ENCODE measurements at regions not wholly inside any gene's neighbourhood (a gene's known extent, or its start where the extent isn't known, plus 50 kb on each side); places are given as distances from the start of the nearest gene placed in this dataset.

- no peaks in the 10 kb centered on the region for H3F3A ChIP-seq (ENCODE audit: insufficient read depth, low read length)
- H3K9ac ChIP-seq (ENCODE audit: low read length): no peak overlapping the region
- H3K9me2 ChIP-seq (ENCODE audit: low read depth, low read length): no peaks in the 10 kb centered on the region
- no peak overlapping the region for H3K4me2 ChIP-seq (ENCODE audit: low read length)
- no peaks in the 10 kb centered on the region for H4K20me1 ChIP-seq (ENCODE audit: insufficient read depth, low read length)
- no peaks in the 10 kb centered on the region for H3K4me1 ChIP-seq (ENCODE audit: insufficient read depth, low read length, severe bottlenecking)
- no peak for TF ChIP-seq CTCF (IDR thresholded peaks at IDR 0.05; ENCODE audit: low read length)
- TF ChIP-seq EZH2 (IDR thresholded peaks at IDR 0.05; ENCODE audit: borderline replicate concordance, low read length): no peak
- no peaks in the 10 kb centered on the region for H3K79me2 ChIP-seq (ENCODE audit: insufficient read depth, low read length)
- H3K9me3 ChIP-seq (ENCODE audit: low read length): no peaks in the 10 kb centered on the region
- H3K4me3 ChIP-seq (ENCODE audit: low read depth, low read length, poor library complexity, severe bottlenecking): no peak overlapping the region
- no peak overlapping the region for H2AFZ ChIP-seq (ENCODE audit: low read length)
- no peaks in the 10 kb centered on the region for H3K36me3 ChIP-seq (ENCODE audit: insufficient read depth, low read length)
- H3K27me3 ChIP-seq (ENCODE audit: insufficient read depth, low read length): no peaks in the 10 kb centered on the region
- H3K27ac ChIP-seq (ENCODE audit: low read depth, low read length, poor library complexity, severe bottlenecking): no peak overlapping the region
Observed at GRCh38 chr12:93292213-93292612, 85.5 kb upstream of the NUDT4 start.

DNA sequence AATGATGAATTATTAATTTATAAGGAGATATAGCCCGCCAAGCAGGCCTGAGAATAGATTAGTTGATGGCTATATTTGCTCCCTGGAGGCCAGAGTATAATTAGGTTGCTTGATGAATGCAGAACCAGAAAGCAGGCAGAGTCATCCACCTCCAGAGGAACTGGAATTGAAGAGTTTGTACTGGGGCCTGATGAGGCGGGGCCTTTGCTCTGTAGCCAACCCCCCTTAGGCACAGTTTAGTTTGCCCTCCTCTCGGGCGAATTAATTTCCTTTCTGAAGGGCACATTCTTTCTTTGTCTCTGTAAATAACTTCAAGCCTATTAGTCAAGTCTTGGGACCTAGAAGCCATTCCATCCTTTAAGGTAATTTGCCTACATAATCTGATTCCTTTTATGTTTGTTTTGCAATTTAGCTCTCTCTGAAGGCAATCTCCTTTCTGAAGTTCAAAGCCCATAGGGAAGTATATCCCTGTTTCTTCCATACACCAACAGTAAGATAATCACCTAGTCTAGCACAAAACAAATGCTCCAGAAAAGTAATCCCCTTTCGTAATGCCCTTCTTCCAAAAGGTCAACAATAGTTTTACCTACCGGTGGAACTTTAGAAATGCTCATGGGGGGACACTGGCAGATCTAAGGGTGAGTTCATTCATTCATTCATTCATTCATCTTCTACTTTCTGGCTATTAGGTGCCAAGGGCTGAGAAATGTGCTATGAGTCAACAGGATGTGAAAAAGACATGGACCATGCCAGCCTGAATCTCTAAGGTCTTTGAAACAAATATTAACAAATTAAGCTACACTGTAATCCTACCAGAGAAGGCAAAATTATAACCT, 84.8 kb upstream of the NUDT4 start:
- H3K4me3 ChIP-seq (ENCODE audit: low read depth, low read length, poor library complexity, severe bottlenecking): no peak overlapping the region
- H3K79me2 ChIP-seq (ENCODE audit: insufficient read depth, low read length): no peaks in the 10 kb centered on the region
- H3K27ac ChIP-seq (ENCODE audit: low read depth, low read length, poor library complexity, severe bottlenecking): no peak overlapping the region
- H3K27me3 ChIP-seq (ENCODE audit: insufficient read depth, low read length): no peaks in the 10 kb centered on the region
- H3K9me3 ChIP-seq (ENCODE audit: low read length): no peaks in the 10 kb centered on the region
- no peaks in the 10 kb centered on the region for H3K36me3 ChIP-seq (ENCODE audit: insufficient read depth, low read length)
- no peak for TF ChIP-seq CTCF (IDR thresholded peaks at IDR 0.05; ENCODE audit: low read length)
- TF ChIP-seq EZH2 (IDR thresholded peaks at IDR 0.05; ENCODE audit: borderline replicate concordance, low read length): no peak
- H3K9me2 ChIP-seq (ENCODE audit: low read depth, low read length): no peaks in the 10 kb centered on the region
- no peak overlapping the region for H2AFZ ChIP-seq (ENCODE audit: low read length)
- H4K20me1 ChIP-seq (ENCODE audit: insufficient read depth, low read length): no peaks in the 10 kb centered on the region
- no peak overlapping the region for H3K9ac ChIP-seq (ENCODE audit: low read length)
- H3K4me2 ChIP-seq (ENCODE audit: low read length): no peak overlapping the region
- no peaks in the 10 kb centered on the region for H3F3A ChIP-seq (ENCODE audit: insufficient read depth, low read length)
- H3K4me1 ChIP-seq (ENCODE audit: insufficient read depth, low read length, severe bottlenecking): no peaks in the 10 kb centered on the region

DNA sequence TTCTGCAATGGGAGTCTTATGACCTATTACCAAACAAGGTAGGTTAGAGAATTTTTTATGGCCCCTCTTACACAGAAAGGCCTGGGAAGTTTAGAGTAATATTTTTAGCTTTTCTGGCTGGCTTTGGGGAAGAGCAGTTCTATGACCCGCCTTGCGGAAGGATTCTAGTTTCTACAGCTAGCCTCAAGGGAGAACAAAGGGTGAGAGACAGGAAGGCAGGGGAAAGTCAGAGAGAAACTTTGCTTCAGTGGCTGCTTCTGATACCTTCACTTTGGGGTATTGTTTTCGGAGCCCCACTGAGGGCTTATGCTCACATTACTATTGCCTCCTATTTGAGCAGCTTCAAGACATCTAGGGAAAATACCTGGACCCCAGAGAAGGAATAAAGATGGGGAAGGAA, 80.7 kb upstream of the NUDT4 start:
- H3K4me2 ChIP-seq (ENCODE audit: low read length): no peak overlapping the region
- no peak for TF ChIP-seq EZH2 (IDR thresholded peaks at IDR 0.05; ENCODE audit: borderline replicate concordance, low read length)
- H3K36me3 ChIP-seq (ENCODE audit: insufficient read depth, low read length): no peaks in the 10 kb centered on the region
- no peak overlapping the region for H3K4me3 ChIP-seq (ENCODE audit: low read depth, low read length, poor library complexity, severe bottlenecking)
- no peak overlapping the region for H3K9ac ChIP-seq (ENCODE audit: low read length)
- no peaks in the 10 kb centered on the region for H4K20me1 ChIP-seq (ENCODE audit: insufficient read depth, low read length)
- H3K9me2 ChIP-seq (ENCODE audit: low read depth, low read length): no peaks in the 10 kb centered on the region
- H2AFZ ChIP-seq (ENCODE audit: low read length): no peak overlapping the region
- no peaks in the 10 kb centered on the region for H3K27me3 ChIP-seq (ENCODE audit: insufficient read depth, low read length)
- H3K4me1 ChIP-seq (ENCODE audit: insufficient read depth, low read length, severe bottlenecking): no peaks in the 10 kb centered on the region
- H3K27ac ChIP-seq (ENCODE audit: low read depth, low read length, poor library complexity, severe bottlenecking): no peak overlapping the region
- H3K9me3 ChIP-seq (ENCODE audit: low read length): no peaks in the 10 kb centered on the region
- H3F3A ChIP-seq (ENCODE audit: insufficient read depth, low read length): no peaks in the 10 kb centered on the region
- no peaks in the 10 kb centered on the region for H3K79me2 ChIP-seq (ENCODE audit: insufficient read depth, low read length)

GRCh38 chr12:93297536-93297935, 80.2 kb upstream of the NUDT4 start:
- Histone ChIP-seq H3K27ac (ENCODE audit: low read depth, low read length, poor library complexity, severe bottlenecking) (no peak overlapping the region), H3K9me3 (ENCODE audit: low read length) (no peaks in the 10 kb centered on the region), H3K4me1 (ENCODE audit: insufficient read depth, low read length, severe bottlenecking) (no peaks in the 10 kb centered on the region), H3K9ac (ENCODE audit: low read length) (no peak overlapping the region), H3K4me3 (ENCODE audit: low read depth, low read length, poor library complexity, severe bottlenecking) (no peak overlapping the region), H2AFZ (ENCODE audit: low read length) (no peak overlapping the region), H3K36me3 (ENCODE audit: insufficient read depth, low read length) (no peaks in the 10 kb centered on the region), H4K20me1 (ENCODE audit: insufficient read depth, low read length) (no peaks in the 10 kb centered on the region), H3K27me3 (ENCODE audit: insufficient read depth, low read length) (no peaks in the 10 kb centered on the region), H3K4me2 (ENCODE audit: low read length) (no peak overlapping the region), H3F3A (ENCODE audit: insufficient read depth, low read length) (no peaks in the 10 kb centered on the region), H3K79me2 (ENCODE audit: insufficient read depth, low read length) (no peaks in the 10 kb centered on the region), H3K9me2 (ENCODE audit: low read depth, low read length) (no peaks in the 10 kb centered on the region)
- TF ChIP-seq EZH2 (IDR thresholded peaks at IDR 0.05; ENCODE audit: borderline replicate concordance, low read length) (no peak), CTCF (IDR thresholded peaks at IDR 0.05; ENCODE audit: low read length) (no peak)
